Activated CD8-positive, alpha-beta memory T cell treated with anti-CD3 and anti-CD28 coated beads for 4 hours (primary cell): ENCODE measurements at regions not wholly inside any gene's neighbourhood (a gene's known extent, or its start where the extent isn't known, plus 50 kb on each side); places are given as distances from the start of the nearest gene placed in this dataset.
"Not testable (repeated sequence)": the region's sequence is repeated elsewhere in the genome, so short reads cannot be mapped to it uniquely, and the experiment has no call there.

Experiments used
- DNase-seq, 2 donors: peaks; one replicate each; pipeline ENCODE4 v3.0.0-alpha.2; 2020; ENCODE audit warnings: low read depth in 2 of 2

GRCh38 chr11:112538534-112539280 is 278.0 kb upstream of the PLET1 start:
- DNase-seq, result no peak

- not testable (repeated sequence) for DNase-seq
Measured at GRCh38 chr11:112539281-112539555, 278.6 kb upstream of the PLET1 start.

GRCh38 chr11:112539741-112540140 is 279.1 kb upstream of the PLET1 start:
- DNase-seq, result no peak

- no peak for DNase-seq
Measured at GRCh38 chr11:112540261-112540660, 279.6 kb upstream of the PLET1 start.

GRCh38 chr11:112541140-112542046 is 280.7 kb upstream of the PLET1 start:
- no peak for DNase-seq

- DNase-seq, result no peak
Measured at GRCh38 chr11:112542479-112542878, 281.8 kb upstream of the PLET1 start.

- DNase-seq, result no peak
Measured at GRCh38 chr11:112543390-112543789, 282.7 kb upstream of the PLET1 start.

GRCh38 chr11:112548641-112549040 is 288.0 kb upstream of the PLET1 start:
- DNase-seq, result no peak

GRCh38 chr11:112553205-112553731 is 292.6 kb upstream of the PLET1 start:
- DNase-seq, result no peak

GRCh38 chr11:112554586-112554985 is 293.9 kb upstream of the PLET1 start:
- no peak for DNase-seq

GRCh38 chr11:112555491-112556364 is 295.1 kb upstream of the PLET1 start:
- DNase-seq, result peak; percentile 24 to 39

- DNase-seq, result no peak
Measured at GRCh38 chr11:112558691-112559090, 298.0 kb upstream of the PLET1 start.

- no peak for DNase-seq
Measured at GRCh38 chr11:112563808-112564207, 303.1 kb upstream of the PLET1 start.

- DNase-seq, result no peak
Measured at GRCh38 chr11:112564228-112564955, 303.7 kb upstream of the PLET1 start.

GRCh38 chr11:112565551-112565950 is 304.9 kb upstream of the PLET1 start:
- DNase-seq, result no peak

- no peak for DNase-seq
Measured at GRCh38 chr11:112566124-112566523, 305.5 kb upstream of the PLET1 start.

- no peak for DNase-seq
Measured at GRCh38 chr11:112570333-112570732, 309.7 kb upstream of the PLET1 start.

- no peak for DNase-seq
Measured at GRCh38 chr11:112579282-112579681, 318.6 kb upstream of the PLET1 start.

GRCh38 chr11:112580864-112581263 is 320.2 kb upstream of the PLET1 start:
- DNase-seq, result no peak

GRCh38 chr11:112581747-112582146 is 321.1 kb upstream of the PLET1 start:
- no peak for DNase-seq

GRCh38 chr11:112582366-112582765 is 321.7 kb upstream of the PLET1 start:
- DNase-seq, result no peak
